IMR-90 (cell line): ENCODE measurements at regions not wholly inside any gene's neighbourhood (a gene's known extent, or its start where the extent isn't known, plus 50 kb on each side); places are given as distances from the start of the nearest gene placed in this dataset.

ENCODE experiments used
- ATAC-seq: fragments of 200-7000 bp; cut with Tn5 transposase; 2 replicates; pipeline ENCODE4 v1.9.1; 2020; ENCODE audit warnings: low read depth, mild to moderate bottlenecking, moderate library complexity
- BruUV-seq: library from RNA; stranded (reverse); fragments of 400-500 nt; replicated peaks from 2 replicates; lab custom pipeline; 2021; lab: Mats Ljungman, UMichigan
- CTCF ChIA-PET: fragments of 300-600 bp; formaldehyde crosslinking; extraction: SDS; loops from one replicate; lab custom pipeline; 2021; ENCODE audit warnings: antibody characterized with exemption; lab: Yijun Ruan, JAX
- POLR2A ChIA-PET: fragments of 300-600 bp; sonication (Branson Sonifier 250); formaldehyde crosslinking; loops from one replicate; lab custom pipeline; 2022; ENCODE audit warnings: antibody characterized with exemption; ENCODE audit not compliant: unreplicated experiment; lab: Charles Lee
- DNase-seq: peaks from one replicate; pipeline ENCODE4 v3.0.0; 2013
- H2AFZ ChIP-seq: replicated peaks from 2 replicates; pipeline ENCODE3; 2013; ENCODE audit warnings: low read length, mild to moderate bottlenecking; ENCODE audit not compliant: poor library complexity
- H2AK5ac ChIP-seq: 2 replicates; pipeline ENCODE4 v1.6.1; 2013; ENCODE audit warnings: low read depth, low read length, inconsistent platforms
- H2AK9ac ChIP-seq: replicated peaks from 2 replicates; pipeline ENCODE3; 2013; ENCODE audit warnings: mild to moderate bottlenecking, low read depth, low read length, moderate library complexity; ENCODE audit not compliant: poor library complexity
- H2BK120ac ChIP-seq: 2 replicates; pipeline ENCODE4 v1.6.1; 2013; ENCODE audit warnings: low read depth, low read length, inconsistent platforms
- H2BK15ac ChIP-seq: 3 replicates; pipeline ENCODE4 v1.6.1; 2013; ENCODE audit warnings: low read depth, low read length, inconsistent platforms
- H2BK20ac ChIP-seq: 2 replicates; pipeline ENCODE4 v1.6.1; 2013; ENCODE audit warnings: low read depth, mild to moderate bottlenecking, inconsistent platforms, low read length, moderate library complexity
- H2BK5ac ChIP-seq: 2 replicates; pipeline ENCODE4 v1.6.1; 2013; ENCODE audit warnings: mild to moderate bottlenecking, low read depth, low read length, inconsistent platforms; ENCODE audit not compliant: poor library complexity, severe bottlenecking
- H3K14ac ChIP-seq: replicated peaks from 2 replicates; pipeline ENCODE4 v1.6.1; 2013; ENCODE audit warnings: low read depth, low read length, inconsistent platforms
- H3K18ac ChIP-seq: 2 replicates; pipeline ENCODE4 v1.6.1; 2013; ENCODE audit warnings: low read depth, low read length, control low read depth
- H3K23ac ChIP-seq: 2 replicates; pipeline ENCODE4 v1.6.1; 2013; ENCODE audit warnings: low read depth, low read length, inconsistent platforms
- H3K27ac ChIP-seq: 2 replicates; pipeline ENCODE4 v1.5.1; 2013; ENCODE audit warnings: mild to moderate bottlenecking, control low read depth, low read length; ENCODE audit not compliant: insufficient read depth
- H3K27me3 ChIP-seq: 2 replicates; pipeline ENCODE4 v1.6.1; 2013; ENCODE audit warnings: low read length; ENCODE audit not compliant: control insufficient read depth, insufficient read depth
- H3K36me3 ChIP-seq: 2 replicates; pipeline ENCODE4 v1.6.1; 2013; ENCODE audit warnings: low read length, mixed read lengths; ENCODE audit not compliant: control insufficient read depth, insufficient read depth
- H3K4ac ChIP-seq: 2 replicates; pipeline ENCODE4 v1.6.1; 2013; ENCODE audit warnings: low read depth, low read length, inconsistent platforms
- H3K4me1 ChIP-seq: 2 replicates; pipeline ENCODE4 v1.6.1; 2013; ENCODE audit warnings: low read length, mixed read lengths; ENCODE audit not compliant: control insufficient read depth, insufficient read depth
- H3K4me2 ChIP-seq: 2 replicates; pipeline ENCODE4 v1.6.1; 2013; ENCODE audit warnings: low read depth, mild to moderate bottlenecking, control low read depth, low read length, moderate library complexity
- H3K4me3 ChIP-seq: 2 replicates; pipeline ENCODE4 v1.5.1; 2013; ENCODE audit warnings: low read depth, mild to moderate bottlenecking, control low read depth, low read length, moderate library complexity; ENCODE audit not compliant: insufficient read depth
- H3K56ac ChIP-seq: 2 replicates; pipeline ENCODE4 v1.6.1; 2013; ENCODE audit warnings: low read length, inconsistent platforms; ENCODE audit not compliant: insufficient read depth; ENCODE audit errors: extremely low read depth
- H3K79me1 ChIP-seq, 2 experiments: 2 replicates each; pipeline ENCODE4 v1.6.1; 2013; ENCODE audit warnings: low read length in 2 of 2, inconsistent platforms in 1 of 2, low read depth in 1 of 2
- H3K9ac ChIP-seq: 2 replicates; pipeline ENCODE4 v1.6.1; 2013; ENCODE audit warnings: low read depth, low read length, control low read depth
- H3K9me1 ChIP-seq: 2 replicates; pipeline ENCODE4 v1.6.1; 2013; ENCODE audit warnings: low read length, inconsistent platforms; ENCODE audit not compliant: insufficient read depth
- H3K9me3 ChIP-seq: 2 replicates; pipeline ENCODE4 v1.6.1; 2013; ENCODE audit warnings: low read length; ENCODE audit not compliant: control insufficient read depth, insufficient read depth
- H4K20me1 ChIP-seq: 2 replicates; pipeline ENCODE4 v1.6.1; 2013; ENCODE audit warnings: low read length, inconsistent platforms; ENCODE audit not compliant: insufficient read depth
- H4K5ac ChIP-seq: 2 replicates; pipeline ENCODE4 v1.6.1; 2013; ENCODE audit warnings: mild to moderate bottlenecking, low read depth, low read length, control low read depth
- H4K8ac ChIP-seq, 2 experiments: 2 replicates each; pipeline ENCODE4 v1.6.1; 2013; ENCODE audit warnings: low read depth in 2 of 2, low read length in 2 of 2, control low read depth in 1 of 2, inconsistent platforms in 1 of 2
- H4K91ac ChIP-seq: 2 replicates; pipeline ENCODE4 v1.6.1; 2013; ENCODE audit warnings: low read depth, low read length, inconsistent platforms; ENCODE audit not compliant: insufficient read depth
- NFE2L2 ChIP-seq: fragments of 150-350 bp; IDR thresholded peaks from 2 replicates; pipeline ENCODE4 v1.6.1; 2016; ENCODE audit warnings: low read depth, mild to moderate bottlenecking, low read length
- WGBS, 2 experiments: methylation state at CpG; one replicate each; pipeline versions ENCODE4 v1.1.5 to v1.1.7; 2013; ENCODE audit warnings: missing lambda C conversion rate in 2 of 2; ENCODE audit not compliant: insufficient read length in 1 of 2; ENCODE audit errors: extremely low coverage in 2 of 2; 5-methylcytosine and 5-hydroxymethylcytosine counted together
- dilution Hi-C: fragments of 300-500 bp; cut with HindIII; formaldehyde crosslinking; loops from one replicate; pipeline ENCODE4 v1.14.3; 2018; ENCODE audit warnings: low sequenced_read_pairs; ENCODE audit not compliant: unreplicated experiment
- in situ Hi-C: fragments of 300-500 bp; cut with MboI; formaldehyde crosslinking; loops from 3 replicates; pipeline ENCODE4 v1.14.3; 2019; ENCODE audit warnings: low sequenced_read_pairs, inconsistent platforms, mixed read lengths
- intact Hi-C: fragments of 100-400 bp; cut with micrococcal nuclease; formaldehyde crosslinking; loops from 2 replicates; pipeline ENCODE4 v1.10.0; 2022

DNA sequence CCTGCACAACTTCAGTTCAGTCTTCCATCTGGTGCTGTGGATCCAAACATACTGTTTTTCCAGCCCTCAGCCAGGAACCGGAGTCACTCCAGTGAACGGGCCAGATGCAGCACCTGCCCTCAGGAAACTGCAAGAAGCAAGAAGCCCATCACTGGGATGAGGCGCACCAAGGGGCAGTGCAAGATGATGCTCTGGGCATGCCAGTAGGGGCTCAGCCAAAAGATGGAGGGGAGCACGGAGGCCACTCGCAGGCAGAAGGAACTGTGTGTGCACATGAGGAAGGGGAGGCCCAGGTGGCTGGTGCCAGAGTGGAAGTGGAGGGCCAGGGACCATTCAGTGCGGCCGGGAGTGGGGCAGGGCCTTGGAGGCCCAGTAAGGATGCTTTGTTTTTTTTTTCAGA is 161.7 kb upstream of the MAMLD1 start:
- dilution Hi-C loops = no loop called here
- no peak for TF ChIP-seq NFE2L2
- peak; percentile 9; the same call in 1 of the 2 replicates for ATAC-seq

More for the DNA sequence above, 161.7 kb upstream of the MAMLD1 start:
- ChIA-PET CTCF (no interaction called here), POLR2A (no interaction called here)
- Histone ChIP-seq H4K91ac (peak overlapping the region; percentile 45; the same call in 1 of the 2 replicates), H2AFZ (peak overlapping the region; percentile 54), H3K4ac (peak overlapping the region; percentile 70), H2BK15ac (0 out of 3 replicates have a peak overlapping the region, but pooled peaks have one; percentile 6), H4K20me1 (no peaks in the 10 kb centered on the region), H3K9me1 (peaks cover 7% of the 10 kb centered on the region; the same call in 1 of the 2 replicates), H3K4me2 (no peak overlapping the region), H3K14ac (no peak overlapping the region; the same call in 1 of the 2 replicates), H2AK9ac (no peak overlapping the region), H3K56ac (no peak overlapping the region), H3K36me3 (no peaks in the 10 kb centered on the region), H3K79me1 (no peaks in the 10 kb centered on the region), H3K18ac (no peak overlapping the region), H2BK120ac (peak overlapping the region; percentile 85), H4K5ac (no peak overlapping the region), H2BK5ac (peak overlapping the region; percentile 22), H3K4me1 (peaks cover 10% of the 10 kb centered on the region), H2BK20ac (peak overlapping the region; percentile 48), H3K9ac (no peak overlapping the region), H3K27ac (peak overlapping the region; percentile 28; the same call in 1 of the 2 replicates), H3K23ac (no peak overlapping the region), H3K4me3 (no peak overlapping the region), H4K8ac (peak overlapping the region; percentile 13 to 24; a peak in 2 of 4 replicates), H3K27me3 (no peaks in the 10 kb centered on the region), H3K9me3 (no peaks in the 10 kb centered on the region), H2AK5ac (0 out of 2 replicates have a peak overlapping the region, but pooled peaks have one; percentile 36)
- 80% methylated on average over 1 of the region's 7 CpGs; no CpG with 5 or more reads in 1 of the 2 experiments for WGBS, 2 experiments
- in situ Hi-C loops (no loop called here), intact Hi-C loops (loop anchor here (2.0 to 5.0 kb wide), 2 partner anchors 164 to 239 kb away; no protein-coding TSS in a partner anchor)
- DNase-seq = no peak
- BruUV-seq = no TSS peak
